ENCODE measurements at regions not wholly inside any gene's neighbourhood (a gene's known extent, or its start where the extent isn't known, plus 50 kb on each side); places are given as distances from the start of the nearest gene placed in this dataset.

DNA sequence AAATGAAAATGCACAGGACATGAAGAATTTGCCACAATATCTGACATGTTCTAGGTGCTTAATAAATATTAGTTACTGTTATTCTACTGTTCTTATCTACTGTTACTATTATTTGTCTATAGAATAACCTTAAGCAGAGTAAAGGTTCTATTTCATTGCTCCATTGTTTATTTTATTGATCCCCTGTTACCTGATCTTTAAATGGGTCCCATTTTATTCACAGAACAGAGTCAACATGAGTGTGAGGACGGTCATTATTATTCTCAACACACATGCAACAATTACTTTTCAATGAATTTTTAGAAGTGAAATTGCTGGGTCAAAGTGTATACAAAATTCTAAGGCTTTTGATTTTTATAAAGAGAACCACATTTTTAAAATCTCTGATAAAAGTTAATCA is 186.9 kb downstream of the AHR start:
- DNase-seq (ENCODE audit: low read depth in 2 of 2) = no peak

DNA sequence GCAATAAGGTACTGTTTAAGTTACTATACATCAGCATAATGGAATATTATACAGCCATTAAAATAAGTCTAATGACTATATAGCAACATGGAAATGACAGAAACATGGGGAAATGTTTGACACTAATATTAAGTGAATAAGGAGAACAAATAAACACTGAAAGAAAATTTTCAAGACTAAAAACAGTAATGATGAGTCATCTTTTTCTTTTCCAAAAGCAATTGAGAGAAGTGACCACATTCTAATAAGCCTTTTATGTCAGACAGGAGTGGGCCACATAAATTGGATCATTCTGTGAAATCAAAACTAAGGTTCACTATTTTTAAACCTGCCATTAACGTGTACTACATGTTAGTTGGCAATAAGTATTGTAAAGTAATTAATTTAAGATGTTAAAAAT is 187.5 kb downstream of the AHR start:
- DNase-seq (ENCODE audit: low read depth in 2 of 2) = no peak

DNA sequence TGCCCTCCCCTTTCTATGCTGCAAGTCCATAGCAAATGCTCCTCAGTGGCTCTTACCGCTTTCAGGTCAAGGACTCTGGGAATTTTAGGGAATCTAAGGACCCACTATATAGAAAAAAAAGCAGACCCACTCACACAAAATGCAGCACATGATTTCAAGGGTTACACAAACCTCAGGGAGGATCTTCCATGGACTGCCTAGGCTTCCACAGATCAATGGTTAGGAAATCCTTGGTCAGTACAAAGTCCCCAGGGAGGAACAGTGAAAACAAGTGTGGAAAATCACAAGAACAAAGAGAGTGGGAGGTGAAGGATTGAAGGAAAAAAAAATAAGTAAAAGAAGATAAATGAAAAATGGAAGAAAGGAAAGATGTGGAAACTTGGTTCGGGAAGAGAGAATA is 188.4 kb downstream of the AHR start:
- DNase-seq (ENCODE audit: low read depth in 2 of 2) = no peak

GRCh38 chr7:17487343-17487742 is 188.9 kb downstream of the AHR start:
- DNase-seq (ENCODE audit: low read depth in 2 of 2) = no peak

- DNase-seq (ENCODE audit: low read depth in 2 of 2) = no peak
Observed at GRCh38 chr7:17488829-17489228, 190.4 kb downstream of the AHR start.

GRCh38 chr7:17489961-17490360 is 191.5 kb downstream of the AHR start:
- no peak for DNase-seq (ENCODE audit: low read depth in 2 of 2)

DNA sequence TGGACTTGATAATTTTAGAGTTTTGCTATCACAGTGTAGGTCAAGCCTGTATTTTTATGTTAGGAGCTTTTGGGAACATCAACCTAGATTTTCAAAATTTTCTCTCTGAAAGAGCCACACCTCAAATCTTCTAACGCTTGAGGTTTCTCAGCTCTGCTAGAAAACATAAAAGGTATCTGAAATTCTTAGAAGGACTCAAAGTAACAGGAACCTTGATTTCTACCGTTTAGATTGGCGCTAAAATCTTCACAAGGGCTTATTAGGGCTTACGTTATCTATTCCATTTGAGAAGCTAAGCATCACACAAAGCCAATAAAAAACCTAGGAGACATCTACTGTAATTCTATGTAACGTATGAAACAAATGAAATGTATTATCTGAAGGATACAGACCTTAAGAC is 192.4 kb downstream of the AHR start:
- no peak for DNase-seq (ENCODE audit: low read depth in 2 of 2)

DNA sequence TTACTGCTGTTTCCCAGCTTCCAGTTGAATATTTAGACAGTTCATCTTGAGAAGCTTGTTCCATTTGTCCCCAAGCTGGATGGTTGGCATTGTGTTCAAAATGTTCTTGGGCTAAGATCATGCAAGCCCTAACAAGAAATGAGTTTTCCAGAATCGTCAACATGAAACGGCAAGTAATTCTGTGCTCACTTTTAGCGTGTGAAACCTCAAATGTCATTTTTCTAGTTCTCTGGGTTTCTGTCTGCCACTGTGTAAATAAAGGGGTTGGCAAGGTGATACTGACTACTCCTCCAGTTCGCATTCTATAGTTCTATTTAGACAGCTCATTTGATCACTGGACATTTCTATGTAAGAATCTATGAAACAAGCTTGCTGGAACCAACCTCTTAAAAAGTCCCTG is 194.0 kb downstream of the AHR start:
- no peak for DNase-seq (ENCODE audit: low read depth in 2 of 2)

DNA sequence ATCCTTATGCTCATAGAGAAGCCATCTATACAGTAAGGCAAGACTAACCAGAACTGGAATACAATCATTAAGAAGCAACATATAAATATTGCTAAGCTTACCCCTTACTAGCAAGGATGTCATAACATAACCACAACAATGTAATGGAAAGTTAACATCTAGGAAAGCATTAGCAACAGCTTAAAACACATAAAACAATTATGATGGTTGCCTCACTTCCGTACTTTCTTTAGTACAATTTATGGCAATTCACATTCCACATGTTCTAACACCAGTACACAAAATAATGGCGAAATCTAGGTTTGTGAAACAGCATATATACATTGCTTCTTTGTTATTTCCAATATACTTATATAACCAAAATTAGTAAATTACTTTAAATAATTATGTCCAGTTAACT is 195.0 kb downstream of the AHR start:
- no peak for DNase-seq (ENCODE audit: low read depth in 2 of 2)

- no peak for DNase-seq (ENCODE audit: low read depth in 2 of 2)
Observed at GRCh38 chr7:17495655-17496394, 197.4 kb downstream of the AHR start.

DNA sequence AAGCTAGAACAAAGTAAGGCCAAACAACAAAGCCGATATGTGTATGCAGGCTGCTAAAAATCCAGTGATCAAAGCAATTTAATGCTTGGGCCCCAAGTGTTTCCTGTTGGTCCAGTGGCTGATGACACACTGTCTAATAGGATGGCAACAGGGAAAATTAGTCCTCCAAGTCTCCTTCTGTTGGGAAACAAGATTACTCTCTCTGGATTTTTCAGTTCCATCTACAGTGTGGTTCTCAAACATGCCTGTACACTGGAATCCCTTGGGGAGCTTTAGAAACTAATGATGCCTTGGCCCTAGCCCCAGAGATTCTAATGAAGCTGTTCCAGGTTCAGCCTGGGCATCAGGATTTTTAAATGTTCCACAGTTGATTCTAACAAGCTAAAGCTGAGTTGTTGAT is 198.7 kb downstream of the AHR start:
- no peak for DNase-seq (ENCODE audit: low read depth in 2 of 2)

- no peak for DNase-seq (ENCODE audit: low read depth in 2 of 2)
Observed at GRCh38 chr7:17497549-17498167, 199.2 kb downstream of the AHR start.

- DNase-seq (ENCODE audit: low read depth in 2 of 2) = no peak
Observed at GRCh38 chr7:17498230-17498629, 199.8 kb downstream of the AHR start.

DNA sequence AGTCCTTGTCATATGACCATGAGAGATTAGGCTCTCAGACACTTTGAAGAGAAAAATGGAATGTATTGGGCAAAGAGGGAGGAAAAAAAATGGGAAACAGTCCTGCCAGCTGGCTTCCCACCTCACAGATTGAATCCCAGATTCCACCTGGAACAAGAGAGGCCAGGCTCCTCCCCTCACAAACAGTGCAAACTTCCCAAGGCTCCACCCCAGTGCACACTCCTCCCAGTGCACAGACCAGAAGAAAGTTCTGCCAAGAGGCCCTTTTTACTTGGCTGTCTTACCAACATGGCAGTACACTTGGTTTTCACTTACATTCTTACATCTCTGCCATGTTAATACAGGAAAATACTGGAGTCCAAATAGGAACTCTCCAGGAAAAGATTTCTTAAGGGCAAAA is 202.3 kb downstream of the AHR start:
- DNase-seq (ENCODE audit: low read depth in 2 of 2) = no peak

GRCh38 chr7:17501441-17502212 is 203.2 kb downstream of the AHR start:
- no peak for DNase-seq (ENCODE audit: low read depth in 2 of 2)

DNA sequence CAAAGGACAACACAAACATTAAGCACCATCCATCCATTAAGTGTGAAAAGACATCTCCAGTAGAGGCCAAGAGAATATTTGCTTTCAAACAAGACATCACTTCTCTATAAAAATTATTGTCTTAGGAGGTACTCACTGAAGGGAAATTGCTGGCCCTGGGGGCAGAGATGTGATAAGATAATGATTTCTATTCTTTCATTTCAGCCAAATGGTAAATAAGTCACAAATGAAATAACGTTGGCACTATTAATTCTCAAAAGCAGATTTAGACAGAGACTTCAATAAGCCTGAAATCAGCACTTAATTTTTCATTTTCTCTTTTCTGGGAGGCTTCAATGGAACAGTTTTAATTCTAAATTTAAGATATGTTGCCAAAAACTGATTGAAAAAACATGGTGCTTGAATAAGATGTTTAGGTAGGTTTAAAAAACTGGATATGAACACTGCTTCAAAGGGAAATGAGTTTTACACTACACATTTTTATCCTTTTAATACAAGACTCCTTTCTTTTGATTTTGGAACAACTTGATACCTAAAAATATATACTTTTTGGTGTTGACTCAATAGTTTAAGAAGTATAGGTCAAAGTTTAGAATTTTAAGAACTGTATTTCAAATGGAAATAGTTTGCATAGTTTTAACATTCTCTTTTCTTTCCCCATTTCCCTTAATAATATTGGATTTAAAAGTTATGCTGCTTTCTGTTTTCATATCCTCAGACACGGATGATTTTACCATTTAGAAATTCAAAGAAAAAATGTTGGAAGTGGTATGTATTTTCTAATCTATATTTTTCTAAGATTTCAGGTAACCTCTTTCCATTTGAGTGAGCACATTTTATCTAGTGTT is 204.0 kb downstream of the AHR start:
- DNase-seq (ENCODE audit: low read depth in 2 of 2) = no peak

- no peak for DNase-seq (ENCODE audit: low read depth in 2 of 2)
Observed at GRCh38 chr7:17506095-17506494, 207.6 kb downstream of the AHR start.

GRCh38 chr7:17506596-17506995 is 208.1 kb downstream of the AHR start:
- DNase-seq (ENCODE audit: low read depth in 2 of 2) = no peak

DNA sequence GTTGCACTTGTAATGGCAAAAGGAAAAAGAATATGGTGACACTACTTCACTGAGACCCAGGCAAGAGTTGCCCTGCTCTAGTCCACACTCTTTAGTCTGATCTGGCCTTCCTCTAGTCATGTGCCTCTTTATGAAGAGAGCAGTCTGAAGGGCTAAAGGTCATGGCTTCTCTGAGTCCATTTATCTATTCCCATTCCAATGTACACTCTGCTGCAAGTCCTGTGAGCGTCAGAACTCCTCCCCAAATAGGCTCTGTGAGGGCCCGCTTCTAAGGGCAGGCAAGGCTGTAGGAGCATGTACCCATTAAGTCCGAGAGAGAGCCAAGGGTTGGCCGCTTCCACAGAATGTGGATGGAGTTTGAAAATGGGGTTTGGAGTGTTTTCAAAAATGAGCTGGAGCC is 209.3 kb downstream of the AHR start:
- DNase-seq (ENCODE audit: low read depth in 2 of 2) = no peak

GRCh38 chr7:17512181-17512675 is 213.8 kb downstream of the AHR start:
- DNase-seq (ENCODE audit: low read depth in 2 of 2) = no peak

DNA sequence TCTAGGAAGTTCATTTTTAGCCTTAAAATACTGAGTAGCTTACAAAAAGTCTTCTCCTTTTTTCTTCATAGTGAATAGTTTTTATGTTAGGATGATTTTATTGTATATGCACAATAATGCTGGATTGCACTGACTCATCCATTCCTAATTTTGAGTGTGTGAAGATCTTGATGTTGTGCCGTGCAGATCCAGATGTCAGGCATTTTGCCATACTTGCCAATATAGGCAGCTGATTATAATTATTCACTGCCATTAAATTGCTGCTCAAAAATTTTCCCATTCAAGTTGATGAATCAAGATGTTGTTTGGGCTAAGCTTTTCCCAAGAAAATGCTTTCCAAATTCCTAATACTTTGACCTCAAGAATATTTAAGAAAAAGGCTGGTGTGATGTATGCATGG is 218.3 kb downstream of the AHR start:
- DNase-seq (ENCODE audit: low read depth in 2 of 2) = no peak

GRCh38 chr7:17520941-17521340 is 222.5 kb downstream of the AHR start:
- no peak for DNase-seq (ENCODE audit: low read depth in 2 of 2)
